SU-DHL-6 (cell line): ENCODE measurements at regions not wholly inside any gene's neighbourhood (a gene's known extent, or its start where the extent isn't known, plus 50 kb on each side); places are given as distances from the start of the nearest gene placed in this dataset.

Experiments used
- H2AFZ ChIP-seq: fragments of 200-600 bp; sonication (generic); 2 replicates; pipeline ENCODE4 v1.6.1; 2014; ENCODE audit warnings: low read depth, mild to moderate bottlenecking, moderate library complexity, mixed read lengths, antibody characterized with exemption, low read length; ENCODE audit not compliant: severe bottlenecking
- H3F3A ChIP-seq: fragments of 200-600 bp; shearing (Covaris generic); 2 replicates; pipeline ENCODE4 v1.6.0; 2016; ENCODE audit warnings: antibody characterized with exemption, mild to moderate bottlenecking; ENCODE audit not compliant: insufficient read depth
- H3K27ac ChIP-seq: fragments of 200-600 bp; sonication (generic); 2 replicates; pipeline ENCODE4 v1.5.1; 2016; ENCODE audit warnings: low read depth, mild to moderate bottlenecking, low read length, moderate library complexity, mixed read lengths
- H3K27me3 ChIP-seq: fragments of 200-600 bp; sonication (generic), shearing (Covaris generic); 2 replicates; pipeline ENCODE4 v1.6.0; 2014; ENCODE audit warnings: mild to moderate bottlenecking, low read length
- H3K36me3 ChIP-seq: fragments of 200-600 bp; sonication (generic); 2 replicates; pipeline ENCODE4 v1.6.1; 2014; ENCODE audit warnings: mild to moderate bottlenecking, low read length, mixed read lengths
- H3K4me2 ChIP-seq: fragments of 300-600, 200-600 bp; shearing (Covaris generic), sonication (generic); 2 replicates; pipeline ENCODE4 v1.6.0; 2014; ENCODE audit warnings: low read length, low read depth, mild to moderate bottlenecking; ENCODE audit not compliant: poor library complexity, severe bottlenecking
- H3K4me3 ChIP-seq: fragments of 200-600 bp; sonication (generic); 2 replicates; pipeline ENCODE4 v1.5.1; 2014; ENCODE audit warnings: antibody characterized with exemption, low read length, mild to moderate bottlenecking, mixed read lengths; ENCODE audit not compliant: insufficient read depth, poor library complexity, severe bottlenecking
- H3K79me2 ChIP-seq: fragments of 200-600 bp; sonication (generic); 2 replicates; pipeline ENCODE4 v1.6.1; 2014; ENCODE audit warnings: mild to moderate bottlenecking, low read length, moderate library complexity; ENCODE audit not compliant: insufficient read depth
- H3K9ac ChIP-seq: fragments of 200-600 bp; sonication (generic); 2 replicates; pipeline ENCODE4 v1.7.0; 2014; ENCODE audit warnings: mild to moderate bottlenecking, low read length
- H3K9me2 ChIP-seq: fragments of 200-600 bp; sonication (generic); replicated peaks from 2 replicates; pipeline ENCODE4 v1.6.1; 2014; ENCODE audit warnings: low read length; ENCODE audit not compliant: insufficient read depth
- H3K9me3 ChIP-seq: fragments of 200-600 bp; sonication (generic); 2 replicates; pipeline ENCODE4 v1.6.1; 2014; ENCODE audit warnings: low read length, mixed read lengths; ENCODE audit not compliant: insufficient read depth
- H4K20me1 ChIP-seq: fragments of 200-600 bp; sonication (generic); 2 replicates; pipeline ENCODE4 v1.6.1; 2014; ENCODE audit warnings: low read depth, mild to moderate bottlenecking, antibody characterized with exemption, low read length, moderate library complexity, mixed read lengths
- EZH2phosphoT487 ChIP-seq: fragments of 200-600 bp; sonication (generic), shearing (Covaris generic); conservative IDR thresholded peaks from 2 replicates; pipeline ENCODE4 v1.6.1; 2018; ENCODE audit warnings: mild to moderate bottlenecking, antibody characterized with exemption, low read length, moderate library complexity, mixed read lengths
- TF ChIP-seq, protein P1 (sequence below): fragments of 200-600 bp; sonication (generic); IDR thresholded peaks from one replicate; pipeline ENCODE4 v1.5.1; 2017; ENCODE audit warnings: antibody characterized with exemption, mild to moderate bottlenecking, low read length, moderate library complexity; ENCODE audit not compliant: insufficient read depth, poor library complexity, severe bottlenecking

DNA sequence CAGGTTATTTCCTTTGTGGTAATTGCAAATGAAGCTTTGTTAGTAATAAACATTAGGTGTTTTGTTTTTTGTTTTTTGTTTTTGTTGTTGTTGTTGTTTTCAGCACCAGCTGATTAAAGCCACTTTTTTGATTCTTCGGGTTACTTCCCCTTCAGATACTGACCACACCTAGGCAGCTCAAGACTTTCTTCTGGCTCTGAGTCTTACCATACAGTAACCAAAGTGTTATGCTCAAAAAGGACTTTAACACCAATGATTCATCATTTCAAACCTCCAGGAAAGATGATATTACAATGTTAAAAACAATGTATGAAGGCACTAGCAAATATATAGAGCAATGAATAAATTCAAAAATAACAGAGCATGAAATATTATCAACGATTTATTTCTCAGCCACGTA is 265.2 kb upstream of the SP8 start:
- Histone ChIP-seq H3K79me2 (no peaks in the 10 kb centered on the region), H3K27me3 (no peaks in the 10 kb centered on the region), H3K9me3 (no peaks in the 10 kb centered on the region), H3K4me2 (no peak overlapping the region), H3K4me3 (no peak overlapping the region), H3K27ac (no peak overlapping the region), H3F3A (no peaks in the 10 kb centered on the region), H3K9me2 (no peaks in the 10 kb centered on the region), H2AFZ (no peak overlapping the region), H3K9ac (no peak overlapping the region), H4K20me1 (no peaks in the 10 kb centered on the region), H3K36me3 (no peaks in the 10 kb centered on the region)
- TF ChIP-seq, protein P1, sequence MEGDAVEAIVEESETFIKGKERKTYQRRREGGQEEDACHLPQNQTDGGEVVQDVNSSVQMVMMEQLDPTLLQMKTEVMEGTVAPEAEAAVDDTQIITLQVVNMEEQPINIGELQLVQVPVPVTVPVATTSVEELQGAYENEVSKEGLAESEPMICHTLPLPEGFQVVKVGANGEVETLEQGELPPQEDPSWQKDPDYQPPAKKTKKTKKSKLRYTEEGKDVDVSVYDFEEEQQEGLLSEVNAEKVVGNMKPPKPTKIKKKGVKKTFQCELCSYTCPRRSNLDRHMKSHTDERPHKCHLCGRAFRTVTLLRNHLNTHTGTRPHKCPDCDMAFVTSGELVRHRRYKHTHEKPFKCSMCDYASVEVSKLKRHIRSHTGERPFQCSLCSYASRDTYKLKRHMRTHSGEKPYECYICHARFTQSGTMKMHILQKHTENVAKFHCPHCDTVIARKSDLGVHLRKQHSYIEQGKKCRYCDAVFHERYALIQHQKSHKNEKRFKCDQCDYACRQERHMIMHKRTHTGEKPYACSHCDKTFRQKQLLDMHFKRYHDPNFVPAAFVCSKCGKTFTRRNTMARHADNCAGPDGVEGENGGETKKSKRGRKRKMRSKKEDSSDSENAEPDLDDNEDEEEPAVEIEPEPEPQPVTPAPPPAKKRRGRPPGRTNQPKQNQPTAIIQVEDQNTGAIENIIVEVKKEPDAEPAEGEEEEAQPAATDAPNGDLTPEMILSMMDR, result no peak
- no peak for TF ChIP-seq EZH2phosphoT487

DNA sequence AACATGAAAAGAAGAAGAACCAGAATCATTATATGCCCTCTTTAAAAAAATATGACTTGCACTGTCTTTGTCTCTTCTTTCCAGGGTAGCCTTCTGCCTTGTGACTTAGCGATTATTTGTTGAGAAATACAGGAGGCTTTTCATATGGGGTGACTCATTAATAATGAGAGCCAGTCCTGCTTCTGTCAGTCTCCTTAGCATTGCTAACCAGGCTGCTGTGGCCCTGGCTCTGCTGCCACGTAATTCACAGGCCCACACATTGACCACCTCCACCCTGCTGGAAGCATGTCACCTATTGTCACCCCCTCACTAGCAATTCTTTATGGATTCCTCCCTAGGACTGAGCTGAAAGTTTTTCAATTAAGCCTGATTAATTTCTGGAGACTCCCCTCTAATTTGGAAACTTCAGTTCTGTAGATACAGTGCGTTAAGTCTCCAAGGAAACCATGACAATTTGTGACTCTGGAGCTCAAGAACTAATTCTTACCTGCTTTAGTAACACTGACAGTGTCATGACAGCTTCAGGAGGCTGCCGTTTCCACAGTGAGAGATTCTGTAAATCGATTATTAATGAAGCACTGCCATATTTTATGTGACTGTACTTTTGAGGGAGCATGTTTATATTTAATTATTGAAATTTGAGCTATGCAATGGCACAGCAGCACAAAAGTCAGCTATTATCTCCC is 267.9 kb upstream of the SP8 start:
- Histone ChIP-seq H4K20me1 (no peaks in the 10 kb centered on the region), H3K9me3 (no peaks in the 10 kb centered on the region), H3F3A (no peaks in the 10 kb centered on the region), H3K9ac (no peak overlapping the region), H2AFZ (no peak overlapping the region), H3K27ac (no peak overlapping the region), H3K4me2 (no peak overlapping the region), H3K36me3 (no peaks in the 10 kb centered on the region), H3K27me3 (no peaks in the 10 kb centered on the region), H3K79me2 (no peaks in the 10 kb centered on the region), H3K4me3 (no peak overlapping the region), H3K9me2 (no peaks in the 10 kb centered on the region)
- TF ChIP-seq EZH2phosphoT487, result no peak
- TF ChIP-seq, protein P1, result no peak

DNA sequence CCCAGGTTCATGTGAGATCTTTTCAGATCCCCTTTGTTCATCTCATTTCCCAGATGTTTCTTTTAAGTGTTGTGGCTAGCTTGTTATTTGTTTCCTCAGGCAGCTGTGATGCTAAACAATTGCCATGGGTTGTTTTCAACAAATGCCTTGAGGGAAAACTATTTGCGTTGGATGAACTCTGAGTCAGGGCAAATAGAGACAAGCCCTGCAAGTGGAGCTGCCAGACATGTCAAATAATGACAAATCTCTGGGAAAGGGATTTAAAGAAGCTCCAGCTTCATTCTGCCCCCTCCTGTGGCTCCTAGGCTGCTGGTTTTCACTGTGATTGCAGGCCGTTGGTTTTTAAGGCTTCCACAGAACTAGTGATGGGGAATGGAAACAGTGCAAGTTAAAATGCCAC is 272.4 kb upstream of the SP8 start:
- Histone ChIP-seq H3K9me2 (no peaks in the 10 kb centered on the region), H3K36me3 (no peaks in the 10 kb centered on the region), H3K27ac (no peak overlapping the region), H3K9me3 (no peaks in the 10 kb centered on the region), H3K9ac (no peak overlapping the region), H3K4me2 (no peak overlapping the region), H3K79me2 (no peaks in the 10 kb centered on the region), H3K27me3 (no peaks in the 10 kb centered on the region), H3F3A (no peaks in the 10 kb centered on the region), H2AFZ (no peak overlapping the region), H4K20me1 (no peaks in the 10 kb centered on the region), H3K4me3 (no peak overlapping the region)
- TF ChIP-seq, protein P1, result no peak
- TF ChIP-seq EZH2phosphoT487, result no peak
